ENCODE measurements at regions not wholly inside any gene's neighbourhood (a gene's known extent, or its start where the extent isn't known, plus 50 kb on each side); places are given as distances from the start of the nearest gene placed in this dataset.

DNA sequence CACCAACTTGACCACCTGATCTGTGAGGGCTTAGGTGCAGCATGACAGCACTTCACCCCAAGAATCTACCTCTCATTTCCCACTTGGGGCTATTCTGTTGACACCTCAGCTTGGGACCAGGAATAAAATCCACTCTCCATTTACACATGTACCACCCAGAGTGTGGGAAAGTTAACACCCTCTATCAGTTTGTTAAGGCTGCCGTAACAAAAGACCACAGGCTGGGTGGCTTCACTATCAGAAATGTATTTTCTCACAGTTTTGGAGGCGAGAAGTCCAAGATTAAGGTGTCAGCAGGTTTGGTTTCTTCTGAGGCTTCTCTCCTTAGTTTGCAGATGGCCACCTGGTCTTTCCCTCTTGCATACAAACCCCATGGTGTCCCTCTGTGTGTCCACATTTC, 277.7 kb upstream of the ERBB4 start:
- TF ChIP-seq CTCF (IDR thresholded peaks at IDR 0.05; ENCODE audit: poor library complexity) (no peak), EZH2phosphoT487 (IDR thresholded peaks at IDR 0.05; ENCODE audit: low read depth, severe bottlenecking, unreplicated experiment) (no peak)
